Stimulated activated naive CD4-positive, alpha-beta T cell (primary cell): ENCODE measurements at regions not wholly inside any gene's neighbourhood (a gene's known extent, or its start where the extent isn't known, plus 50 kb on each side); places are given as distances from the start of the nearest gene placed in this dataset.
"Not testable (repeated sequence)": the region's sequence is repeated elsewhere in the genome, so short reads cannot be mapped to it uniquely, and the experiment has no call there.

Experiments used
- DNase-seq, 6 experiments: peaks; one replicate each; lab custom pipeline; 2025; lab: John Stamatoyannopoulos, UW

- no peak for DNase-seq
Observed at GRCh38 chr9:78909566-78909965, 612.6 kb downstream of the PSAT1 start.

DNA sequence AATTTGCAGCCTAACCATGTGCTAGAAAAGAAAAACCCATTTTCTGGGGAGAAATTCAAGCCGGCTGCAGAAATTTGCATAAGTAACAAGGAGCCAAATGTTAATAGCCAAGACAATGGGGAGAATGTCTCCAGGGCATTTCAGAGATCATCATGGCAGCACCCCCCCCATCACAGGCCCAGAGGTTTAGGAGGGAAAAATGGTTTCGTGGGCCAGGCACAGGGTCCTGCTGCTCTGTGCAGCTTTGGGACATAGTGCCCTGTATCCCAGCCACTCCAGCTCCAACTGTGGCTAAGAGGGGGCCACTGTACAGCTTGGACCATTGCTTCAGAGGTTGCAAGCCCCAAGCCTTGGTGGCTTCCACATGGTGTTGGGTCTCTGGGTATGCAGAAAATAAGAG, 620.0 kb downstream of the PSAT1 start:
- DNase-seq = not testable (repeated sequence)

- no peak for DNase-seq
Observed at GRCh38 chr9:78918976-78919375, 622.1 kb downstream of the PSAT1 start.

DNA sequence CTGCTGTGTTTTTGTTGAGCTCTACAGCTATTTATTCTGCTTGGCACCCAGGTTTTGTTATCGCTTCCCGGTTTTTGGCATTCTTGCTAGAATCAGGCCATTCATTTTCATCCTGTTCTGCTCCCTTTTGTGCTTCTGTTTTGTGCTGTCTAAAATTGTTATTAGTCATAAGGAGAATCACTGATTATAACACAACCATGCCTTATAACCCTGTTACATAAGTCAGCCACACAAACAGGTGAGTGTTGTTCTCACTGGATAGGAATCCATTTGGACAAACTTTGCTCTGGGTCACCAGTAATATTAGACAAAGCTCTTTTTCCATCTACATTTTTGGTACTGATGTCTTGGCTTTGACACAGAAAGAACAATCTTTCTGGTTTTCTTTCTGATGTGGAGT, 622.8 kb downstream of the PSAT1 start:
- no peak for DNase-seq

GRCh38 chr9:78921341-78921740, 624.4 kb downstream of the PSAT1 start:
- DNase-seq = no peak

GRCh38 chr9:78923966-78924659, 627.2 kb downstream of the PSAT1 start:
- DNase-seq = no peak

- DNase-seq = no peak
Observed at GRCh38 chr9:78927099-78927940, 630.4 kb downstream of the PSAT1 start.

GRCh38 chr9:78928625-78929405, 631.9 kb downstream of the PSAT1 start:
- DNase-seq = no peak

GRCh38 chr9:78930281-78930680, 633.4 kb downstream of the PSAT1 start:
- DNase-seq = no peak

GRCh38 chr9:78932849-78933627, 636.1 kb downstream of the PSAT1 start:
- DNase-seq = no peak

DNA sequence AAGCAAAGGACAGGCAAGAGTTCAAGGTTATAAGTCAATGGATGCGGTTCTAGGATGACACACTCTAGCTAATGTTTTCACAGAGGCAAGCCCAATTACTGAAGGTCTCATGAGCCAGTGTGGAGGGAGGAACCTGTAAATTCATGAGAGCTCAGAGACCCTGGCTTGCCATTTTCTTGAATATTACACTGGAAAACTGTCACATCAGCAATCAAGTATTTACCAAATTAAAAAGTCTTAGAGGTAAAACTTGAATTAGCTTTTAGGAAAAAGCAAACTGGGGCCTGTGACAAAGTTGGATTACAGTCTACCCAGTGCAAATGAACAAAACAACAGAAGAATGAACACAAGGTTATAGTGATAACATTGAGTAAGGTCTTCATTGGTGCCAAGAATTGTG, 636.9 kb upstream of the TLE4 start:
- DNase-seq = no peak

DNA sequence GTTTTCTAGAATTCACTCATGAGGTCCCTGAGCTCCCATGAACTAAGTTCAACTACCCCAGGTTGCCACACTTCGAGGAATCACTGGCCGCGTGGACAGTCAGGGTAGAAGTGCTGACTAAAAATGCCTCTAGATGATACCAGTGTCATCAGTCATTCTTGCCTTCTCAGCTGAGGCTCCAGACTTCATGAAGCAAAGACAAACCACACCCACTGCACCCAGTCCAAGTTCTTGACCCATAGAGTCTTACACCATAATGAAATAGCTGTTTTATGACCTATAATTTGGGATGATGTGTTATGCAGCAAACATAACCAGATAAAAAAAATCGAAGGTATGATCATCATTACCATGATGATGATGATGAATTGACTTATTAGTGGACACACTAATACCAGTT, 632.9 kb upstream of the TLE4 start:
- DNase-seq = no peak

DNA sequence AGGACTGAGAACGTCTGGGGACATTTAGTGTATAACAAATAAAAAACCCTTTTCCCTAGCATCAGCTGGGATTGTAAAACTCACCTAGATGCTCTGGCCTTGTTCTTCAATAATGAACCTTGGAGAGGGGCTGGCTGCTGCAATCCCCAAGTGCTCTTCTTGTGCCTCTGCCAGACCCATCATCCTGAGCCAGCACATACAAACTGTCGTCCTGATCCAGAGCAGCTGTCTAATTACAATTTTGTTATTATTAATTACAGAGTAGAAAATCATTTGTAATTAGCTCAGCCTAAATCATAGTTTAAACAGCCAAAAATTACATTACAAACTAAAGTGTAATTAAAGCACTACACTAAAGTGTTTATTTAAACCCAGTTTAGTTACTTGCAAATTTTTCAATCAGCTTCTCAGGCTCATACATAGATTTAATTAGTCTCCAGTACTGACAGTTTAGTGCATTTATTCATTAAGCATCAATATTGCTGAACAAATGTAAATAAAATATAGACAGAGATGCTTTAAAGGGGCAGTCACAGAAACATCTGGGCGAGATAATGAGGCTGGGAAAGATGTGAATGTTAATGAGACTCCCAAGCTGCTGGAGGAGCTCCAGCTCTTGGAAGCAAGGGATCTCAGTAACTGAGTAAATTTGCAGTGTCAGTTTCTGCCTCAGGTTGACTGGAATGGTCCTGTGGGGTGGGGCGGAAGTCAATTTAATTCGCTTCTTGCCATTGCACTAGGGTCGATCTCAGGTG, 632.3 kb upstream of the TLE4 start:
- DNase-seq = no peak

DNA sequence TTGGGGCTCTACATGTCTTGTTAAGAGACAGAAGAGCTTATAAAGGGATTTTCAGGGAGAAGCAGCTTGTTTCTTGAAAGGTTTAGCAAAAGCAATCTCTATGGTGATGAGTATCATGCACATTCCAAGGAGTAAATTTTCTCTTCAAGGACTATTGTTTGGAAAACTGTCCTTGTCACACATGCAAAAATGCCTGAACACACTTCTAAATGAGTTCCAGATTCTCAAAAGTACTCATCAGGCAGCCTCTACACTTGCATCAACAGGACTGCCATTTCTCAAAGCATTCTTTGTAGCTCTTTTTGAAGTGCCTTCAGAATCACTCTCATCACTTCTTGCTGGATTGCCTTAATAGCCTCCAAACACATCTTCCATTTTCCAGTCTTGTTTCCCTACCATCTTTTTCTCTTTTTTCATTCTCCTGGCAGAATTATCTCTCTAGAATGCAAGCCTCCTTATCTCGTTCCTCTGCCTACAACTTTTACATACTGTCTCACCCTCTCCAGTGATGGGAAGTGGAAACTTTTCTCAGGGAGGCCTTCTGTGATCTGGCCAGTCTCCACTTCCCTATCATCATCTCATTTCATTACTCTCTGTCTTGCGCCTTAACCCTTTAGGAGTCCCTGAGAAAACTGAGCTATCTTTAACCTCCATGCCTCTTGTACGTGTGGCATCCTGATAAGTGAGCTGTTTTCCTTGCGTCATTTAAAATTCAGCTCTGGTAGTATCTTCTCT, 631.5 kb upstream of the TLE4 start:
- no peak for DNase-seq

DNA sequence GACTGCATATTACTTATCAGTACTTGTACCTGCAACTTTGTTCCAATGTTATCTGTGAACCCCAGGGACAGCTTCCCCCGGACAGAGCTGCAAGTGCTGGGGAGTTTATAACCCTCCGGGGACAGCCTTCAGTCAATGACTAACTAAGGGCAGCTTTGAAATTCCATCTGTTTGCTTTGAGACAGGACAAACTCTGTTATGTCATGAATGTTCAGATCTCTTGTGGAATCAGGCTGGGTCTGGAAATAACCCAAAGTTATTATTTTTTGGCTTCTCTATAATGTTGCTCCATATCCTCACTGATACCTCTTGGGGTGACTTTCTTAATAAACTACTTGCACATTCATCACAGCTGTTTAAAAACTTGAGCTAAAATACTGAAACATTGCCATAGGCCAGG, 617.5 kb upstream of the TLE4 start:
- DNase-seq = no peak

GRCh38 chr9:78958892-78959291, 612.9 kb upstream of the TLE4 start:
- no peak for DNase-seq

DNA sequence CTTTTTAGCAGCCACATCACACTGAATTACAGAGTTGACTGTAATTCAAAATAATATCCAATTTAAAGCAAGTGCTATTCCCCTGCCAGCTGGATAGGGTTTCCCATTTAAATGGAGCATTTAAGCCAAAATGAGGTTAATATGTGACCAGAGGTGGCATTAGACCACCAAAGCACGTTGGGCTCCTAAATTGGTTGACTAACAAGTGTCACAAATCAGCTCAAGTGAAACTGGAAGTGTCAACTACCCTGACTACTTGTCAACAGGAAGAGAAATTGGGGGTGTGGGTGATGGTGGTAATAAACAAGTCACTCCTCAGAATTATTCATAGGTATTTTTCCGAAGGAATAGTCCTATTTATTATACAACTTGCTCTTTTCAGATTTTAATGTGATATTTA, 609.6 kb upstream of the TLE4 start:
- DNase-seq = no peak

- DNase-seq = no peak
Observed at GRCh38 chr9:78963911-78964310, 607.9 kb upstream of the TLE4 start.

- no peak for DNase-seq
Observed at GRCh38 chr9:78967596-78968217, 604.1 kb upstream of the TLE4 start.

DNA sequence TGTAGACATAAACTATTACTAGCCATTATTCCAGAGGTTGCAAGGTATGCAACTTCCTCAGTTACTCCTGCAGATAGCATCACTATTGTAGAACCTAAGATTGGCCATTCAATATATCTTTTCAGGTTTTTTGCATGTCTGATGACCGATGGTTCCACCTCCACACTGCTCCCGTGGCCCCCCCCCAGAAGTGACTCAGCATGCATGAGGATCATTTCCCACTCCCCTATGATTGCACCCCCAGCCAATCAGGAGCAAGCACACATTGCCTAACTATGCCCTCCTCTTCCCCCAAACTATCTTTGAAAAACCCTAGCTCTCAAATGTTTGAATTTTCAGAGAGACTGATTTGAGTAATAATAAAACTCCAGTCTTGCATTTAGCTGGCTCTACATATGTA, 601.4 kb upstream of the TLE4 start:
- DNase-seq = no peak
